A673 (cell line): ENCODE measurements at regions not wholly inside any gene's neighbourhood (a gene's known extent, or its start where the extent isn't known, plus 50 kb on each side); places are given as distances from the start of the nearest gene placed in this dataset.

Experiments
- BruUV-seq: library from RNA; stranded (reverse); fragments of 400-500 nt; replicated peaks from 2 replicates; lab custom pipeline; 2021; lab: Mats Ljungman, UMichigan
- CTCF ChIA-PET: fragments of 300-600 bp; sonication (Branson Sonifier 250); formaldehyde crosslinking; loops from one replicate; lab custom pipeline; 2022; ENCODE audit warnings: antibody characterized with exemption; lab: Charles Lee
- POLR2A ChIA-PET: fragments of 300-600 bp; sonication (Branson Sonifier 250); formaldehyde crosslinking; loops from one replicate; lab custom pipeline; 2022; ENCODE audit warnings: antibody characterized with exemption; ENCODE audit not compliant: low non-redundant PET; lab: Charles Lee
- DNase-seq: peaks from one replicate; pipeline ENCODE4 v3.0.0-alpha.2; 2015; ENCODE audit warnings: low spot score
- H3K27ac ChIP-seq: fragments of 200-600 bp; sonication (generic); 2 replicates; pipeline ENCODE4 v1.5.1; 2016; ENCODE audit warnings: mixed run types, low read depth, mild to moderate bottlenecking, mixed read lengths, antibody characterized with exemption, low read length; ENCODE audit not compliant: poor library complexity, severe bottlenecking
- H3K27me3 ChIP-seq: fragments of 200-600 bp; sonication (generic); replicated peaks from 2 replicates; pipeline ENCODE4 v1.6.1; 2017; ENCODE audit warnings: mixed run types, low read depth, mild to moderate bottlenecking, mixed read lengths, antibody characterized with exemption, low read length; ENCODE audit not compliant: insufficient read depth, poor library complexity
- H3K36me3 ChIP-seq: fragments of 200-600 bp; sonication (generic); 2 replicates; pipeline ENCODE4 v1.6.1; 2016; ENCODE audit warnings: mixed run types, mild to moderate bottlenecking, mixed read lengths, antibody characterized with exemption, low read length; ENCODE audit not compliant: insufficient read depth, poor library complexity, severe bottlenecking
- H3K4me1 ChIP-seq: fragments of 200-600 bp; sonication (generic); 2 replicates; pipeline ENCODE4 v1.6.1; 2017; ENCODE audit warnings: mixed run types, mild to moderate bottlenecking, mixed read lengths, antibody characterized with exemption, low read length; ENCODE audit not compliant: insufficient read depth, poor library complexity, severe bottlenecking
- H3K4me3 ChIP-seq: fragments of 200-600 bp; sonication (generic); 2 replicates; pipeline ENCODE4 v1.5.1; 2016; ENCODE audit warnings: low read depth, mixed run types, mild to moderate bottlenecking, mixed read lengths, low read length; ENCODE audit not compliant: poor library complexity, severe bottlenecking
- H3K9me3 ChIP-seq: fragments of 200-600 bp; sonication (generic); 2 replicates; pipeline ENCODE4 v1.6.1; 2016; ENCODE audit warnings: mixed run types, low read depth, mild to moderate bottlenecking, mixed read lengths, antibody characterized with exemption, low read length; ENCODE audit not compliant: poor library complexity, severe bottlenecking
- EZH2 ChIP-seq: fragments of 200-600 bp; sonication (generic); IDR thresholded peaks from 2 replicates; pipeline ENCODE4 v1.6.1; 2017; ENCODE audit warnings: borderline replicate concordance, low read depth, mild to moderate bottlenecking, mixed read lengths, antibody characterized with exemption, low read length; ENCODE audit not compliant: poor library complexity, severe bottlenecking
- intact Hi-C: fragments of 100-400 bp; cut with micrococcal nuclease; formaldehyde crosslinking; loops from one replicate; pipeline ENCODE4 v1.10.0; 2022; ENCODE audit not compliant: unreplicated experiment
- TF ChIP-seq, protein P1 (sequence below): fragments of 300-800, 200-600 bp; sonication (generic); conservative IDR thresholded peaks from 2 replicates; pipeline ENCODE4 v1.5.1; 2017; ENCODE audit warnings: low read depth, mild to moderate bottlenecking, antibody characterized with exemption, low read length, moderate library complexity, mixed read lengths

DNA sequence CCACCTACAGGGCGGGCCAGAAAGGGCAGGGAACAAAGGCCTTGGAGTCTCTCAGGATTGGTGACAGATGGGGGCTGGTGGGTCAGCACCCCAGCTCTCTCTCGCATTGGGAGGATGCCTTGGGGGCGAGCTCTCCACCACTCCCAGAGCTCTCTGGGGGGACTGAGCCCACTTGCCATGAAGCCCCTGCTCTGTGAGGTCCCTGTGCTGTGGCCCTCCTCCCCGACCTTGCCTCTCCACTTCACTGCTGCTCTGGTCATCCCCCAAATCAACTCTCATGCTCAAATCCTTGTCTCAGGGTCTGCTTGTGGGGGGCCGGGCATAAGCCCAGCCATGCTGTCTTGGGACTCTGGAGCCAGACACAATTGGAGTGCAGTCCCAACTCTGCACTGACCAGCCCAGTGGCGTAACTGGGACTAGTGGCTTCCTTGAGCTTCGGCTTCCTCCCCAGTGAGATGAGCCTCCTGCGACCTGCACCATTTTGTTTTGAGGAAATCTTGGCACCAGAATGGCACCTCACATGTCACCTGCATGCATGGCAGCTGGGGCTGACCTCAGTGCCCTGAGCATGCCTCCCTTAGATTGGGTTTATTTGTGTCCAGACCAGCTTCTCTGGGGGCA, 184.5 kb downstream of the IRF8 start:
- Histone ChIP-seq H3K4me1 (no peaks in the 10 kb centered on the region), H3K36me3 (no peaks in the 10 kb centered on the region), H3K27ac (no peak overlapping the region), H3K4me3 (no peak overlapping the region), H3K9me3 (no peaks in the 10 kb centered on the region), H3K27me3 (peaks cover 39% of the 10 kb centered on the region)
- no TSS peak for BruUV-seq
- TF ChIP-seq EZH2, result no peak
- TF ChIP-seq, protein P1, sequence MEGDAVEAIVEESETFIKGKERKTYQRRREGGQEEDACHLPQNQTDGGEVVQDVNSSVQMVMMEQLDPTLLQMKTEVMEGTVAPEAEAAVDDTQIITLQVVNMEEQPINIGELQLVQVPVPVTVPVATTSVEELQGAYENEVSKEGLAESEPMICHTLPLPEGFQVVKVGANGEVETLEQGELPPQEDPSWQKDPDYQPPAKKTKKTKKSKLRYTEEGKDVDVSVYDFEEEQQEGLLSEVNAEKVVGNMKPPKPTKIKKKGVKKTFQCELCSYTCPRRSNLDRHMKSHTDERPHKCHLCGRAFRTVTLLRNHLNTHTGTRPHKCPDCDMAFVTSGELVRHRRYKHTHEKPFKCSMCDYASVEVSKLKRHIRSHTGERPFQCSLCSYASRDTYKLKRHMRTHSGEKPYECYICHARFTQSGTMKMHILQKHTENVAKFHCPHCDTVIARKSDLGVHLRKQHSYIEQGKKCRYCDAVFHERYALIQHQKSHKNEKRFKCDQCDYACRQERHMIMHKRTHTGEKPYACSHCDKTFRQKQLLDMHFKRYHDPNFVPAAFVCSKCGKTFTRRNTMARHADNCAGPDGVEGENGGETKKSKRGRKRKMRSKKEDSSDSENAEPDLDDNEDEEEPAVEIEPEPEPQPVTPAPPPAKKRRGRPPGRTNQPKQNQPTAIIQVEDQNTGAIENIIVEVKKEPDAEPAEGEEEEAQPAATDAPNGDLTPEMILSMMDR, result no peak
- POLR2A ChIA-PET, result interaction anchor here (0.6 kb wide), 1 partner anchor 903 kb away, joined by 4 read pairs; no protein-coding TSS in a partner anchor
- CTCF ChIA-PET, result no interaction called here
- intact Hi-C loops, result no loop called here
- no peak for DNase-seq

DNA sequence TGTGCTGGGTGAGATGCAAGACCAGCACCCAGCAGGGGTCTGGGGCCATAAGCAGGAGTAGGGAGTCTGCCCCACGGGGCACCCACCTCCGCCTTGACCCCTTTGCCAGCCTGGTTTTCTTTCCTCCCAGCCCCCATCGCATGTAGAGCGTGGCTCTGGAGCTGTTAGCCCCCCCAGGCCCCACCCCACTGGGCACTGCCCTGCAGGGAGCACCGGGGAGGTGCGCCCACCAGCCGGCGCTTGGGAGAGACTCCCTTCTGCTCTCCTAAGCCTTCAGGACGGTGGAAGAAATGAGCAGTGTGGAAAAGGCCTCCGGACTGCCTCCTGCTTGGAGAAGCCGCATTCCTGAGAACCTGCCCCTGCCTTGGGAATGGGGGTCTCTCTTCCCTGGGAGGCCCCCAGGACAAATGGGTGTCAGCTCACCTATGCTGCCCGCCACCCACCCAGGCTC, 186.2 kb downstream of the IRF8 start:
- H3K27me3 ChIP-seq, result peaks cover 24% of the 10 kb centered on the region
- H3K27ac ChIP-seq, result no peak overlapping the region
- POLR2A ChIA-PET, result no interaction called here
- intact Hi-C loops, result no loop called here
- CTCF ChIA-PET, result no interaction called here
- no peaks in the 10 kb centered on the region for H3K4me1 ChIP-seq
- no peak for TF ChIP-seq EZH2
- TF ChIP-seq, protein P1, result no peak
- H3K36me3 ChIP-seq, result no peaks in the 10 kb centered on the region
- BruUV-seq, result no TSS peak
- no peak for DNase-seq
- no peaks in the 10 kb centered on the region for H3K9me3 ChIP-seq
- H3K4me3 ChIP-seq, result no peak overlapping the region

DNA sequence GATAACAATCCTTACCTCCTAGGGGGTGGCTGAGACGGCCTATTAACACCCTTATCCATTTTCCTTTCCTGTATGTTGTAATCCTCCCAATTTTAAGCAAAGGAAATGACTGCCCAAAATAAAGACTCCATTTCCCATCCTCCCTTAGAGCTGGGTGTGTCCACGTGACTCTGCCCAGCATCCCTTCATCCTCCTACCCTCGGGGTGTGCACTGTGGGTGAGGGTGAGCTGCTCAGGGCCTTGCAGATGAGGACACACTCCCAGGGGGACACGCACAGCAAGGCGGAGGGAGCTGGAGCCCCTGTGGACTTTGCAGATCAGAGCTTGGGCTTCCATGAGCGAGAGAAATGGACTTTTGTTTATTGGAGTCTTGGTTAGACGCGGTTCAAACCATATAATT, 186.8 kb downstream of the IRF8 start:
- ChIA-PET CTCF (no interaction called here), POLR2A (no interaction called here)
- peaks cover 18% of the 10 kb centered on the region for H3K27me3 ChIP-seq
- H3K4me3 ChIP-seq, result no peak overlapping the region
- intact Hi-C loops, result no loop called here
- no TSS peak for BruUV-seq
- no peak for TF ChIP-seq EZH2
- TF ChIP-seq, protein P1, result no peak
- no peak overlapping the region for H3K27ac ChIP-seq
- H3K36me3 ChIP-seq, result no peaks in the 10 kb centered on the region
- no peak for DNase-seq
- H3K4me1 ChIP-seq, result no peaks in the 10 kb centered on the region
- no peaks in the 10 kb centered on the region for H3K9me3 ChIP-seq
